ENCODE measurements at regions not wholly inside any gene's neighbourhood (a gene's known extent, or its start where the extent isn't known, plus 50 kb on each side); places are given as distances from the start of the nearest gene placed in this dataset.

DNA sequence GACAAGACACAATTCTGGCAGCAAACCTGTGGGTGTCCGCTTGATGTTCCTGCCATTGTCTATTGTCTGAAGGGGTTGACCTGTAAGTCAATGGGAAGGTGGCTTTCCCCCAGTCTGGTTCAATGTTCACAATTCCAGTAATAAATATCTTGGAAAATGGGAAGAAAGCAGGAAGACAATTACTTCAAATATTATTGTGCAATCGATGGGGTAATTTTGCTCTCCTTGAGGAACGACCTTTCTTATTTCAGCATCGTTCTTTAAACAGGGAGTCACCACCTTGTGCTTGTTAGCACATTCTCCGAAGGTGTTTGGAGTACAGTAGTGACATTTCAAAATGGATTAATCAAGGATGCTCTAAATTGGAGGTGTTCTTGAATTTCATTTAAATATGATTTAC lies 136.9 kb downstream of the BTBD3 start:
- CTCF ChIA-PET = no interaction called here
- TF ChIP-seq, protein P1, sequence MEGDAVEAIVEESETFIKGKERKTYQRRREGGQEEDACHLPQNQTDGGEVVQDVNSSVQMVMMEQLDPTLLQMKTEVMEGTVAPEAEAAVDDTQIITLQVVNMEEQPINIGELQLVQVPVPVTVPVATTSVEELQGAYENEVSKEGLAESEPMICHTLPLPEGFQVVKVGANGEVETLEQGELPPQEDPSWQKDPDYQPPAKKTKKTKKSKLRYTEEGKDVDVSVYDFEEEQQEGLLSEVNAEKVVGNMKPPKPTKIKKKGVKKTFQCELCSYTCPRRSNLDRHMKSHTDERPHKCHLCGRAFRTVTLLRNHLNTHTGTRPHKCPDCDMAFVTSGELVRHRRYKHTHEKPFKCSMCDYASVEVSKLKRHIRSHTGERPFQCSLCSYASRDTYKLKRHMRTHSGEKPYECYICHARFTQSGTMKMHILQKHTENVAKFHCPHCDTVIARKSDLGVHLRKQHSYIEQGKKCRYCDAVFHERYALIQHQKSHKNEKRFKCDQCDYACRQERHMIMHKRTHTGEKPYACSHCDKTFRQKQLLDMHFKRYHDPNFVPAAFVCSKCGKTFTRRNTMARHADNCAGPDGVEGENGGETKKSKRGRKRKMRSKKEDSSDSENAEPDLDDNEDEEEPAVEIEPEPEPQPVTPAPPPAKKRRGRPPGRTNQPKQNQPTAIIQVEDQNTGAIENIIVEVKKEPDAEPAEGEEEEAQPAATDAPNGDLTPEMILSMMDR (IDR thresholded peaks at IDR 0.05) = no peak
- TF ChIP-seq EZH2 (IDR thresholded peaks at IDR 0.05; ENCODE audit: borderline replicate concordance, insufficient read depth, low read depth, low read length, poor library complexity, severe bottlenecking) = no peak

DNA sequence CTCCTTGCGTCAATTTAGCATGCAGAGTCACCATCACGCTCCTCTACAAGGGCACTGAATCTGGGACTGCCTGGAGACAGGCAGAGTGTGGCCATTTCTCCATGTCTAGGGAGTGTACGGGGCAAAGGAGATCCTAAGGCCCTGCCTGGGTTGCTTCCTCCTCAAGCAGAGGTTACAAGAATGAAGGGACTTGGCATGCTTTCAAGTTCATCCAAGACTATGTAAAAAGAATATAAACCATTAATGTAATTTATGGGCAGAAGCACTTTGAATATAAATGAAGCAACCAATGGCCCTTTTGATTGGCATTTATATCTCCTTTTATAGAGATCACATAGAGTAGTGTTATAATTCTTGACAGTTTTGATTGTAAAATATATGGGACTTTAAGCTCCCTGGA lies 137.5 kb downstream of the BTBD3 start:
- H3K27me3 ChIP-seq (replicated peaks in 1 of 4; ENCODE audit: control extremely low read depth in 1 of 4, control insufficient read depth in 3 of 4, insufficient read depth in 4 of 4, low read length in 3 of 4) = no peaks in the 10 kb centered on the region
- ChIA-PET CTCF (no interaction called here), POLR2A (no interaction called here)
- Mint-ChIP-seq H3K4me3 (no peak overlapping the region), H3K9me3 (ENCODE audit: insufficient read depth) (peaks cover 7% of the 10 kb centered on the region), H3K27ac (peak overlapping the region; percentile 6), H3K27me3 (no peaks in the 10 kb centered on the region), H3K4me1 (peaks cover 28% of the 10 kb centered on the region)
- no peak for ATAC-seq (ENCODE audit: low read depth)
- no peak overlapping the region for H3K9ac ChIP-seq (ENCODE audit: low read length)
- H3K9me3 ChIP-seq (ENCODE audit: control extremely low read depth in 1 of 3, control insufficient read depth in 2 of 3, insufficient read depth in 1 of 3, low read length in 2 of 3) = peaks cover 0 to 24% (median 2%) of the 10 kb centered on the region in 3 donors
- intact Hi-C loops (cut with micrococcal nuclease) = no loop called here
- no peak overlapping the region for H3K4me2 ChIP-seq (replicated peaks; ENCODE audit: low read depth, low read length, poor library complexity, severe bottlenecking)
- no peaks in the 10 kb centered on the region for H3K79me2 ChIP-seq (ENCODE audit: control insufficient read depth, insufficient read depth, low read length)
- H3K27ac ChIP-seq (ENCODE audit: low read length in 2 of 2) = no peak overlapping the region
- no peaks in the 10 kb centered on the region for H4K20me1 ChIP-seq (ENCODE audit: control insufficient read depth, insufficient read depth, low read length, poor library complexity, severe bottlenecking)
- H2AFZ ChIP-seq (ENCODE audit: insufficient read depth, low read depth, low read length, poor library complexity, severe bottlenecking) = no peak overlapping the region
- no peak overlapping the region for H3K4me3 ChIP-seq (ENCODE audit: control extremely low read depth in 1 of 5, extremely low read depth in 1 of 5, insufficient read depth in 1 of 5, low read depth in 2 of 5, low read length in 4 of 5)
- DNase-seq = no peak
- peaks cover 32 to 33% of the 10 kb centered on the region in 2 donors for H3K4me1 ChIP-seq (ENCODE audit: control insufficient read depth in 2 of 2, insufficient read depth in 2 of 2, low read length in 2 of 2)
- H3K36me3 ChIP-seq (replicated peaks in 1 of 2; ENCODE audit: control extremely low read depth in 1 of 2, control insufficient read depth in 1 of 2, extremely low read depth in 1 of 2, insufficient read depth in 2 of 2, low read length in 1 of 2) = no peaks in the 10 kb centered on the region
- no peak for TF ChIP-seq EZH2 (IDR thresholded peaks at IDR 0.05; ENCODE audit: borderline replicate concordance, insufficient read depth, low read depth, low read length, poor library complexity, severe bottlenecking)
- TF ChIP-seq, protein P1 (IDR thresholded peaks at IDR 0.05) = no peak
- 88% methylated on average over 2 of the region's 3 CpGs for WGBS (ENCODE audit: insufficient coverage)

More for the DNA sequence above, 136.9 kb downstream of the BTBD3 start:
- peaks cover 28% of the 10 kb centered on the region for H3K4me1 Mint-ChIP-seq
- no peak overlapping the region for H3K4me2 ChIP-seq (replicated peaks; ENCODE audit: low read depth, low read length, poor library complexity, severe bottlenecking)
- intact Hi-C loops (cut with micrococcal nuclease) = no loop called here
- no peak for DNase-seq
- peaks cover 0 to 19% (median 2%) of the 10 kb centered on the region in 3 donors for H3K9me3 ChIP-seq (ENCODE audit: control extremely low read depth in 1 of 3, control insufficient read depth in 2 of 3, insufficient read depth in 1 of 3, low read length in 2 of 3)
- H3K79me2 ChIP-seq (ENCODE audit: control insufficient read depth, insufficient read depth, low read length) = no peaks in the 10 kb centered on the region
- no peaks in the 10 kb centered on the region for H4K20me1 ChIP-seq (ENCODE audit: control insufficient read depth, insufficient read depth, low read length, poor library complexity, severe bottlenecking)
- POLR2A ChIA-PET = no interaction called here
- H3K4me1 ChIP-seq (ENCODE audit: control insufficient read depth in 2 of 2, insufficient read depth in 2 of 2, low read length in 2 of 2) = peaks cover 32 to 33% of the 10 kb centered on the region in 2 donors
- no peak overlapping the region for H3K4me3 ChIP-seq (ENCODE audit: control extremely low read depth in 1 of 5, extremely low read depth in 1 of 5, insufficient read depth in 1 of 5, low read depth in 2 of 5, low read length in 4 of 5)
- no peak overlapping the region for H3K27ac Mint-ChIP-seq
- H2AFZ ChIP-seq (ENCODE audit: insufficient read depth, low read depth, low read length, poor library complexity, severe bottlenecking) = no peak overlapping the region
- no peak overlapping the region for H3K27ac ChIP-seq (ENCODE audit: low read length in 2 of 2)
- no peaks in the 10 kb centered on the region for H3K27me3 ChIP-seq (replicated peaks in 1 of 4; ENCODE audit: control extremely low read depth in 1 of 4, control insufficient read depth in 3 of 4, insufficient read depth in 4 of 4, low read length in 3 of 4)
- H3K36me3 ChIP-seq (replicated peaks in 1 of 2; ENCODE audit: control extremely low read depth in 1 of 2, control insufficient read depth in 1 of 2, extremely low read depth in 1 of 2, insufficient read depth in 2 of 2, low read length in 1 of 2) = no peaks in the 10 kb centered on the region
- WGBS (ENCODE audit: insufficient coverage) = no CpG with 5 or more reads among the region's 5 CpGs
- ATAC-seq (ENCODE audit: low read depth) = no peak
- H3K4me3 Mint-ChIP-seq = peak overlapping the region; percentile 9
- H3K27me3 Mint-ChIP-seq = no peaks in the 10 kb centered on the region
- no peak overlapping the region for H3K9ac ChIP-seq (ENCODE audit: low read length)
- peaks cover 4% of the 10 kb centered on the region for H3K9me3 Mint-ChIP-seq (ENCODE audit: insufficient read depth)

Data from B cell (primary cell).